ENCODE measurements at regions not wholly inside any gene's neighbourhood (a gene's known extent, or its start where the extent isn't known, plus 50 kb on each side); places are given as distances from the start of the nearest gene placed in this dataset.

GRCh38 chr2:167415068-167415467 is 526.8 kb downstream of the XIRP2 start:
- TF ChIP-seq POLR2AphosphoS5 (IDR thresholded peaks at IDR 0.05) (no peak), CTCF (IDR thresholded peaks at IDR 0.05) (no peak), POLR2A (IDR thresholded peaks at IDR 0.05) (no peak)
